ELR (cell line): ENCODE measurements at regions not wholly inside any gene's neighbourhood (a gene's known extent, or its start where the extent isn't known, plus 50 kb on each side); places are given as distances from the start of the nearest gene placed in this dataset.
"Not testable (repeated sequence)": the region's sequence is repeated elsewhere in the genome, so short reads cannot be mapped to it uniquely, and the experiment has no call there.

ENCODE experiments used
- DNase-seq: peaks from one replicate; pipeline ENCODE4 v3.0.0-alpha.2; 2015; ENCODE audit warnings: low read depth

DNA sequence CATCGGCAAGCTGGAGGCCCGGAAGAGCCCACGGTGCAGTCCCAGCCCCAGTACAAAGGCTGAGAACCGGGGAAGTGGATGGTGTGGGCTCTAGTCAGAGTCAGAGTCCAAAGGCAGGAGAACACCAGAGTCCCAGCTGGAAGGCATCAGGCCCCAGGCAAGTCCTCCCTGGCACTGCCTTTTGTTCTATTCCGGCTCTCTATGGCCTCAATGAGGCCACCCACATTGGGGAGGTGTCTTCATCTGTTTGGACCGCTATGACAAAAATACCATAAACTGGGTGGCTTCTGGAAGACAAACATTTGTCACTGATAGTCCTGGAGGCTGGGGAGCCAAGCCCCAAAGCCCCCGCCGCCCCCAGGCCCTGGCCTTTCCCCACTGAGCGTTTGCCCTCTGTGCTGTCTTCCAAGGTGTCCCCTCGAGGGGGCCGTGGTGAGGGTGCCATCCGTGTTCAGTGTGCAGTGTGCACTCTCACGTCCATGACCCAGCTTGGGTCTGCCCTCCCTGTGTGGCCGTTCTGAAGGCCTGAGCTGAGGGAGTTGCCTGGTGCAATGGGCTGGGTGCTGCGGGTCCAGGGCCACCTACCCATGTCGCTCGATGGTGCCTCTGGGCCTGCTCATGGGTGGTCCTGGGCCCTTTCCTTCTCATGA is 99.1 kb upstream of the PPP1R26 start:
- no peak for DNase-seq

DNA sequence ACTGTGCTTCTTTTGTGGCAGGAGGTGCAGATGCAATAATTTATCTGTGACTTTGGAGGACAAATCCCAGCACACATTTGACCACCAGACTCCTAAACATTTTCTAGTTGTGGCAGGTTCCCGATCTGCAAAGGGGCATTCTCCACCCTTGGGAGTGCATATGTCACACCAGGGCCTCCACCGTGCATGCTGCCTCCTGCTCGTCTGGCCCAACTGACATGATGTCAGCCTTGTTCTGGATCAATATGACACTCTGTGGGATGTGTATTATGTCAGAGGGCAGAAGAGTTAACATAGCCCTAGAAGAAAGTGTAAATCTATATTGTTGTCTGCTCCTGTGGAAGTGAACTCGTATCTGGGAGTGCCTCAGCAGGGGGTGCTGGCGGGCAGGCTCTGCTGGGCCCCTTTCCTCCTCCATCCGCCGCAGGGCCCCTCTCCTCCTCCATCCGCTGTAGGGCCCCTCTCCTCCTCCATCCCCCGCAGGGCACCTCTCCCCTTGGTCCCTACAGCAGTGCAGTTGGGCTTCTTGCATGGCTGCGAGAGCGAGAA is 97.7 kb upstream of the PPP1R26 start:
- DNase-seq: no peak

DNA sequence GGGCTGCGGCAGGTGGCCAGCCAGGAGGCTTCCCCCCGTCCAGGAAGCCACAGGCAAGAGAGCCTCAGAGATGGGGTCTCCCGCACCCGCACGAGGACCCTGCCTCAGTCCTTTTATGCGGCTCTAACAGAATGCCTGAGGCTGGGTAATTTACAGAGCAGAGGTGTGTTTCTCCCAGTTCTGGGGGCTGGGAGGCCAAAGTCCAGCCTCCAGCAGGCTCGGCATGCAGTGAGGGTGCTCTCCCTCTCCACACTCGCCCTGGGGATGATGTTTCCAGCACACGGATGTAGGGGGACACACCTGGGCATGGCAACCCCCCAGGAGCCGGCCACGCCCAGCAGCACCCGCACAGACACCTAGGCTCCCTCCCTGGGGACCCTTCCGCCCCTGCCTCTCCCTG is 95.4 kb upstream of the PPP1R26 start:
- DNase-seq: no peak

DNA sequence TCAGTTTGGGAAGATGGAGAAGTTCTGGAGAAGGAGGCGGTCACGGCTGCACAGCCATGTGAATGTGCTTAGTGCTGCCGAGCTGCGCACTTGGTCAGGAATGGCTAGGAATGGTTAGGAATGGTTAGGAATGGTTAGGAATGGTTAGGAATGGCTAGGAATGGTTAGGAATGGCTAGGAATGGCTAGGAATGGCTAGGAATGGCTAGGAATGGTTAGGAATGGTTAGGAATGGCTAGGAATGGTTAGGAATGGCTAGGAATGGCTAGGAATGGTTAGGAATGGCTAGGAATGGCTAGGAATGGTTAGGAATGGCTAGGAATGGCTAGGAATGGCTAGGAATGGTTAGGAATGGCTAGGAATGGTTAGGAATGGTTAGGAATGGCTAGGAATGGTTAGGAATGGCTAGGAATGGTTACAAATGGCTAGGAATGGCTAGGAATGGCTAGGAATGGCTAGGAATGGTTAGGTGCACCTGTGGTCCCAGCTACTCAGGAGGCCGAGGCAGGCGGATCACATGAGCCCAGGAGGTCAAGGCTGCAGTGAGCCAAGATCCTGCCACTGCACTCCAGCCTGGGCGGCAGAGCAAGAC is 94.7 kb upstream of the PPP1R26 start:
- not testable (repeated sequence) for DNase-seq

DNA sequence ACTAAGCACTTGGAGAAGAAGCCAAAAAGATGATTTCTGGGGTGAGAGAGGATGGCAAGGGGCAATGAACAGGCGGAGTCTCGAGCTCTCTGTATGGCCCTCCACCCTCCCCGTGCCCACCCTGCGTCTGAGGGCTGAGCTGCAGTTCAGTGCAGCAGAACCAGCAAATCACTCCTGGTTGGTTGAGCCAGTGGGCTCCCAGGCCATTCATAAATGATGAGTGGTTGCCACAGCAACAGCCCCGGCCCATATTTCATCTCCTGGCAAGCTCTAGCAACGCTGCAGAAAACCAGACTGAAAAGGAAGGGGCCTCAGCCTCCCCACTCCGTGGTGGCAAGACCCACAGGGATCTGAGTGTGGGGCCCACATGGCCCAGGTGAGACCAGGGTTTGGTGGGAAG is 93.8 kb upstream of the PPP1R26 start:
- no peak for DNase-seq

DNA sequence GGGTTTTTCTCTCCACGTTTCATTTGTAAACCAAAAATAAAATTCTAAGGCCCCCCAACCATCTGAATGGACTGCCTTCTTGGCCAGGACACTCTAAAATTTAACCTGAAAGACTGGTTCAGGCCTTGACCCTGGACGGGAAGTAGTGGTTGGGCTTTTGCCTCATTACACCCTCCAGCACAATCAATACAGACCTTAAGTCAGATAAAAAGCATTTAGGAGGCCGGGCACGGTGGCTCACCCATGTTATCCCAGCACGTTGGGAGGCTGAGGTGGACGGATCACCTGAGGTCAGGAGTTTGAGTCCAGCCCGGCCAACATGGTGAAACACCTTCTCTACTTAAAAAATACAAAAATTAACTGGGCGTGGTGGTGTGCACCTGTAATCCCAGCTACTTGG is 91.6 kb upstream of the PPP1R26 start:
- no peak for DNase-seq

DNA sequence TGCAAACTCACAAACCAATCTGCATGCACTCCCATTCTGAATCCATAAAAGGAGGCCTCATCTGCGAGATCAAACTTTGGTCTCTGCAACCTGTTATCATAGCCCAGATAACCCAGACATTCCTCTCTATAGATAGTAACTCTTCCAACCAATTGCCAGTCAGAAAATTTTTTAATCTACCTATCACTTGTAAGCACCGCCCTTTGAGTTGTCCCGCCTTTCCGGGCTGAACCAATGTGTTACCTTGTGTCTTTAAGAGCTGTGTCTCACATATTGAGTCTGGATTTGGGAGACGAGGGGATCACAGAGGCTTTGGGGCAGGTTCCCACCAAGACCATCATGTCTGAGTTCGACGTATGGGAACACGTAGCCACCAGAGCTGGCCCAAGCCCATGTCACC is 91.1 kb upstream of the PPP1R26 start:
- DNase-seq: no peak

DNA sequence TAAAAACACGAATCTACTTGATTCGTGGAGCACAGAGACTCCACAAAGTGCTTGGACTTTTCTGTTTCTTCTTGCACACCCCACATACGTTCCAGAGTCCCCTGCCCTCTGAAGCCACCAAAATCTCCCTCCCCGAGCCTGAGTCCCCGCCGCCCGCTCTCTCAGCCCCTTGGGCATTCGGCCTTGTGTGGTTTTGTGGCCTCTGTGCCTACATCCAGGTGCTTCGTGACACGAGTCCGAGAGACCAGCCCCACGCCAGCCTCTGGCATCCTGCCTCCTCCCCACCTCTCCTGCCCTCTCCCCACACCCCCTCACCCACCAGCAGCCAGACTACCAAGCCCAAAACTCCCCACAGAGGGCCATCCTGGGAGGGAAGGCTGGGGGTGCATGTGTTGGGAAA is 87.8 kb upstream of the PPP1R26 start:
- DNase-seq: no peak

DNA sequence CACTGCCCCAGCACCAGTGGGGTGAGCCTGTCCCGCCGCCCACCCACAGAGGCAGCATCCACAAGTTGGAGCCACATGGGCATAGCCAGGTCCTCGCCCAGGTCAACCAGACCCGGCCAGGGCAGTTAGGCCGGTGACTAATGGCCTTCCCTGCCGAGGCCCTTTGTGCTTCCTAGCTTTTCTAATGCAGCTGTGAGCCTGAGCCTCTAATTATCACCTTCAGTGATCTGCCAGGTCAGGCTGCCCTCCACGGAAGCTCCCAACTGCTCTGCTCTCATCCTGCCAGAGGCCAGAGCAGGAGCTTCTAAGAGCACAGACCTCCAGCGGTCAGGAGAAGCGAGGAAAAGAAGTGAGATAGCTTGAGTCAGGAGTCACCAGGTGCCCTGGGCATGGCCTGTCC is 87.1 kb upstream of the PPP1R26 start:
- DNase-seq: no peak

DNA sequence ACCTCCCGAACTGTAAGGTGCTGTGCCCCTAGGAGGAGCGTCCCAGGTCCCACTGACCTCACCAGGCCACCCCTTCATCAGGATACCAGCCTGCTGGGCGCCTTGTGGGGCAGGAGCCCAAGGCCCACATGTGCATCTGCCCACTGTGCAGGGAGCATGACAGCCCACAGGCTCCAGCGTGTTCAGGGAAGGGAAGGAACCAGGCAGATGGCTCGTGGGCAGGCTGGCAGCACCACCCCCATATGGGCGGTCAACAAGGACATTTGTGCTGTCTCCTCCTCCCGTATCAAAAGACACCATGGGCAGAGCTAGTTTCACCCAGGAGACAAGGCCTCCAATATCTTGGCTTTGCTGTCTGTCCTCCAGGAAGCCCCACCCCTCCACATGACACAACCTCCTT is 85.5 kb upstream of the PPP1R26 start:
- no peak for DNase-seq

DNA sequence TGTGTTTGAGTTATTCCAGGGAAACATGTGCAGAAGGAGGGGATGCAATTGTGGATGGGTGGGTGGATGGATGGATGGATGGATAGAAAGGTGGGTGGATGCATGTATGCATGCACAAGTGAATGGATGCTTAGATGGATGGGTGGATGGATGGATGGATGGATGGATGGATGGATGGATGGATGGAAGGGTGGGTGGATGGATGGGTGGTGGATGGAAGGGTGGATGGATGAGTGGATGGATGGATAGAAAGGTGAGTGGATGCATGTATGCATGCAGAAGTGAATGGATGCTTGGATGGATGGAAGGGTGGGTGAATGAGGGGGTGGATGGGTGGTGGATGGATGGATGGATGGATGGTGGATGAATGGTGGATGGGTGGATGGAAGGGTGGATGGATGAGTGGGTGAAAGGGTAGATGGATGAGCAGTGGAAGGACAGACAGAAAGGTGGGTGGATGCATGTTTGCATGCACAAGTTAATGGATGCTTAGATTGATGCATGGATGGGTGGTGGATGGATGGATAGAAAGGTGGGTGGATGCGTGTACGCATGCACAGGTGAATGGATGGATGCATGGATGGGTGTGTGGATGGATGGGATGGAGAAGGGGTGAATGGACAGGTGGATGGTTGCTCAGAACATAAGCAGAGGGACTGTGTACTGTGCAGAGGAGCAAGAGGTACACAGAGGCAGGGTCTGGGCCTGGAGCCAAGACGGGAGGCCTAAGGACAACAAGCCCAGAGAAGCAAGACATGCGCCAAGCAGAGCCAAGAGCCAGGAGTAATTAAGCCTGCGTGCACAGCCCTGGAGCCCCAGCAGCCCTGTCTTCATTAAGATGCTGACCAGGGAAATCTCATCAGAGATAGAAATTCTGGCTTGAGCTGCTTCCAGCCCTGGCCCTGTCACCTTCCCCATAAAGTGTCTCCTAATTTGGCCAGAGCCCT is 84.6 kb upstream of the PPP1R26 start:
- DNase-seq: no peak

DNA sequence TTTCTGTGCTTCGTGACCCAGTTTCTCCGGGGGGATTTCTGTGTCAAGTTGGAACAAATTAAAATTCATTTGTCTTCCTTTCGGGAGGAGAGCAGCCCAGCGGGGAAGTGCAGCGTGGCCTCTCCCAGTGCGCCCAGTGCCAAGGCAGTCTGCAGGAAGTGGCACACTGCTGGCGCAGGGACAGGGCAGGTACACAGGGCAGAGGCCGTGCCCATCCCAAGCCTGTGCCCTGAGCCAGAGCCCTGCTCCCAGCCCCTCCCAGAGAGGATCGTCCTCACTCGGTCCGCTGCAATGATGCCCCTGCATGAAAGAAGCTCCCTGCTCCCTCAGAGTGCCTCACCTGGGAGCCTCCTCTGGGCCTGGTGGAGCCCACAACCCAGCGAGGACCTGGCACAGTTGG is 82.4 kb upstream of the PPP1R26 start:
- no peak for DNase-seq

DNA sequence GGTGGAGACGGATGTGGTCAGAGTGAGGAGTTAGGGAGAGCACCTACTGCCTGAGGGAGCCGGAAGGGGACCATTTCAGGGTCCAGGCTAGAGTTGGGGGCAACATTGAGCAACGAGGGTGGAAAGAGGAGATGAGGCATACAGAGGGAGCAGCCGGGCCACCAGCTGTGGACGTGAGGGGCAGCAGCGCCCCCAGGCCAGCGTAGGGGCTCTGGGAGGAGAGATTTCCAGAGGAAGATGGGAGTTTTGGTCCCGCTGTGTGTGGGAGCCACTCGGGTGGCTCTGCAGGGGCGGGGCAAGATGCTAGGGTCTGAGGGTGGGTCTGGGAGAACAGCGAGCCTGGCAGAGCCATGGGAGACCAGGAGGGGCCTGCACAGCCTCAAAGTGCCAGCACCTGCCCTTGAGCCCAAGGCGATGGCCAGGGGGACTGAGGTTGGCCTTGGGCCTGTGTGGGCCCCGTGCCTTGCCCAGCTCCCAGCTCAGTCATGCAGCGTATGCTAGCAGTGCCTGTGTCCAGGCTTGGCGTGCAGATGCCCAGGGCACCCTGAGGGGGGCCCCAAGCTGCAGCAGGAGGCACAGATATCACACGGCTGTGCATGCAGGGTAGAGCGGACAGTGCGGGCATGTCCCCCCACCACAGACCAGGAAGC is 80.5 kb upstream of the PPP1R26 start:
- DNase-seq: no peak

DNA sequence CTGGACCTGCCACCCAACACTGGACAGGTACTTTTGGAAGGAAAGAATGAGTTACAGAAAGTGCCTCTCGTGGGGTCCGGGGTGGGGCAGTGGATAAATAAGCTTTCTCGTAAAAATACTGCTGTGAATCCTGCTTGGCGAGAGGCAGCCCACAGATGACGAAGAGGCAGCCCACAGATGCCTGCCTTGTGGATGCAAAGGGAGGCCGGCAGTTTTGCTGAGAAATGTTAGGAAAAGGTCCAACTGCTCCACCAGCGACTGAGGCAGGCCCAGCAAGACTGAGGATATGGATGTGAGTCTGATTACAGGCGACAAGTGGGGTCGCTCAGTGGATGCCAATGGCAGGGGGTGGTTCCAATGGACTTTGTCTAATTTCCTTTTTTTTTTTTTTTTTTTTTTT is 79.1 kb upstream of the PPP1R26 start:
- no peak for DNase-seq

DNA sequence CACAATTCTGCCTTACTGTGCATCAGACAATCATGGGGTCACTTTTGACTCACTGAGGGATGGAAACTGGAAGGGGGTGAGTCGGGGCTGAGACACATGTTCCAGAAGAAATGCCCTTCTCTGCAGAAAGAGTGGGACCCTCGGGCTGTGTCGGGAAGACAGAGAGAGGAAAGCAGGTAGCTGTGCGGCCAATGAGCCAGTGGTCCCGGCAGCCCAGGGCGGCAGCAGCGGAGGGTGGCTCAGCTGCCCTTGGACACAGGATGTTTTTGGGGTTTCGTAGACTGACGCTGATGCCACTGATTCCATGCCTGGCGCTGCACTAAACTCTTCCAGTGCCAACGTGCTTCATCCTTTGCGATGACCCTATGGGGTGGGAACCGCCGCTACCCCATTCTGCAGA is 78.4 kb upstream of the PPP1R26 start:
- DNase-seq: no peak

DNA sequence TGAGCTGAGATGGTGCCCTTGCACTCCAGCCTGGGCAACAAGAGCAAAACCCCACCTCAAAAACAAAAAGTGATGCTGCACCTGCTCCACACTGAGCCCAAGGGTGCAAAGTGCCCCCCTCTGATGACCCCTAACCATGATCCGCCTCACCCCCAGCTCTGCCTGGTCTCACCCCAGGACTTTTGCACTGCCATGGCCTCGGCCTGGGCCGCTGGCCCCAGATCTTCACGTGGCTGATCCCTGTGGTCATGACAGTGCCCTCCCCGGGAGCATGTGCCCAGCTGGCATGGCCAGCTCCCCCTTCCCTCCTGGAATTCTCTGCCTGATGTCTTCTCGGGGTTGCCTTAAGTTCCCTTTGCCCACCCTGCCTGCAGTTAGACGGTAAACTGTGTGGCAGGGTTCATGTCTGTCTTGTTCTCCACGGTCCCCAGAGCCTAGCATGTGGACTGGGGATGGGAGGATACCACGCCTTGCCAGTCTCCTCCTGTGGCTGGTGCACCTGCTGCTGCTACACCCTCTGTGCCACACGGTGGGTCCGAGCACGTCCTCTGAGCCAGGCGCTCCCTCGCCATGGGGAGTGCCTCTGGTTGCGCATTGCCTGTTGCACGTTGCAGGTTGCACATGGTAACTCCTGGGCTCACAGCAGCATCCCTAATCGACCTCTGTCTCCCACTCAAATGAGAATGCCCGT is 77.4 kb upstream of the PPP1R26 start:
- DNase-seq: no peak

DNA sequence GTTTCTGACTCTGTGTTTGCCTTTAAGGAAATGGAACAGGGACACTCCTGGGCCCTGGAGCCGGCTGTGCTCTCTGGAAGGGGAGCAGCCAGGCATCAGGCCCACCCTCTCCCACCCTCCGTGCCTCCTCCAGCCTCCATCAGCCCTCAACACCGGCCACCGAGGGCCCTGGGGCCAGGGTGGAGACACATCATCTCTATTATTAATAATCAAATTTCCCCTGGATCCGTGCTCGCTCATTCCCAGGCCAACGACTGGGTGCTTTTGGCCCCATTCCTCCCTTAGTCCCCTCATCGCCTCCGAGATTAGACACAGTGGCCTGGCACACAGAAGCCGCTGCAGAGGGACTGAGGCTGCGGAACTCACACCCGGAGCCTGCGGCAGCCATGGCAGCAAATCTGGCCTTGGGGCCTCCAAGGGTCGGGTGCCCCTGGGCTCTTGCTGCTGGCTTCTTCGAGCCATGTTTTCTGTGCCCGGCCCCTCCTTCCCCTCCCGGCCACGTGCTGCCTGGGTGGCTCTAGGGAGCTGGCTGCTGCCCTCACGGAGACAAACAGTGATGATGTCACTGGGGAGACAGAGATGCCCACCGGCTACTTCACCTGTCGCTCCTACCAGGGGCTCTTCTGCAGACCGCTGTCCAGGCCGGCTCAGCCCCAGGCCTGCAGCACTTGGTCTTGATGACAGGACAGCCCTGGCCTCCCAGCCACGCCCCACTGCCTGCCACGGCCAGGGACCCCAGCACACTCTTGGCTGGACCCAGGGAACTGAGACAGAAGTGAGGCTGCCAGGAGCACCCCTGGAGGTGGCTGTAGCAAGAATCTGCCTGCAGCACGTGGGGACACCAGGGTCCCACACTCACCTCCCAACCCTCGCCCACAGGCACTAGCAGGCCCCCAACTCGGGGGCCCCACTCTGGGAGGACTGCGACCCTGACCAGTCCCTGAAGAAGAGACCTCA is 76.6 kb upstream of the PPP1R26 start:
- no peak for DNase-seq

DNA sequence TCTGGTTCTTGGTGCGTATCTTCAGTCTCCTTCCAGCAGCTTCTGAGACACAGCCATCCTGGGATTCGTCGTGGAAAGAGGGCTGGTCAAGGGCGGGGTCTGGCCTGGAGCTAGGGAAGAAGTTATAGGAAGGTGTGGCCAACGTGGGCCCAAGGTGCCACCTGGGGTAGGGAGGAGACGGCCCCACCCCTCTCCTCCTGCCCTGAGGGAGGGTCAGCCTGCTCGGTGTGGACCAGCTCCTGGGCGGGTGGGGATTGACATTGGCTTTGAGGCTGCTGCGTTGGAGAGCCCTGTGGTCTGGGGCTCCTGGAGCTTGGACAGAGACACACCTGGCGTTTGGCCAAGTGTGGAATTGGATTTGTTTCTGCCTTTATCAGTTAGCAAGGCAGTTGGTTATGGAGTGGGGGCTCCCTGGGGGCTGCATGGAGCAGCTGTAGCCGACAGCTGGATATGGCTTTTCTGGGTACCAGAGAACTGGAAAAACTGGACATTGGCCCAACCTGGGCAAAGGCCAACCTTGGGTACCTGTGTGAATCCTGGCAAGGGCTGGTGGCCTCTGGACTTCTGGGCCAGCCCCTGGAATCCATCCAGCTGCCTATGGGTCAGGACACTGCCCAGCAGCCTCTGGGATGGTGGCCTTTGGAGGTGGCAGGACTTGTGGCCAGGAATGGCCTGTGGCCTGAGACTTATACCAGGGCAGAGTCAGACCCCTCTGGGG is 75.7 kb upstream of the PPP1R26 start:
- no peak for DNase-seq

DNA sequence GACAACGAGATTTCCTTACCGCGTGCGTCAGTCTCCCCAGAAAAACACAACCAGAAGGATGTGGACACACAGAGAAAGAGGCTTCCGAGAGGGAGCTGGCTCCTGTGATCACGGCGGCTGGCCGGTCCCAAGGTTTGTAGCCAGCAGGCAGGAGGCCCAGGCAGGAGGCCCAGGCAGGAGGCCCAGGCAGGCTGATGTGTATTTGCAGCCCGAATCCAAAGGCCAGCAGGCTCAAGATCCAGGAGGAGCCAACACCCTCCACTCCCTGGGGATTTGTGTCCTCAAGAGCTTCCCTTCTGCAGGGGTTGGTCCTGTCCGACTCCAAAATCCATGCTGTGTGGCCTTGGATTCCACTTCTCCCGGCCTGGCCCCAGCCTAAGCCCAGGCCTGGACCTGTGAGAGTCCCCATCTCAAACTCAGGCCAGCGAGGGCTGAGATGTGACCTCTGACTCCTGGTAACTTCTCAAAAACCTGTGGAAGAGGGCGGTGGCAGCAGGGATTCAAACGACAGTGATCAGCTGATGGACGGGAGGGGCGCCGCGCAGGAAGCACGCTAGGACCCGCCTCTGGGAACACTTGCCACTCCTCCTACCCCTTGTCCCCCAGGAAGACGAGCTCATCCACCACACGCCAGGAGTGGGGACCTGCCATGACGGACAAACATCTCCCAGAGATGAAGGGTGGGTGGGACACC is 75.0 kb upstream of the PPP1R26 start:
- DNase-seq: no peak

DNA sequence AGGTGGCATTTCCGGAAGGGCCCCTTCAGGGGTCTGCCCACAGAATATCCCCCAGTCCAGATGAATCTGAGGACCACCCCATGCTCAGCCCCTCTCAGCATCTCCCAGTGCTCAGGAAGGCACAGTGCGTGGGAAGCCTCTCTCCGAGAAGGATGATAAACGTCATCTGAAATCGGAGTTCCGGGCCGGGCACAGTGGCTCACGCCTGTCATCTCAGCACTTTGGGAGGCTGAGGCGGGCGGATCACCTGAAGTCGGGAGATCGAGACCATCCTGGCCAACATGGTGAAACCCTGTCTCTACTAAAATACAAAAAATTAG is 74.5 kb upstream of the PPP1R26 start:
- not testable (repeated sequence) for DNase-seq
